Heart left ventricle (tissue), 13 donors: ENCODE measurements at regions not wholly inside any gene's neighbourhood (a gene's known extent, or its start where the extent isn't known, plus 50 kb on each side); places are given as distances from the start of the nearest gene placed in this dataset.

Experiments used
- CTCF ChIP-seq, 12 donors: fragments of 200-600 bp; sonication (generic) in 4 of 12; IDR thresholded peaks; one replicate each; pipeline versions ENCODE4 v1.5.0 to v1.8.0; 2018 to 2022; ENCODE audit warnings: antibody characterized with exemption in 12 of 12, mild to moderate bottlenecking in 5 of 12
- POLR2A ChIP-seq, 2 donors: fragments of 450-650 bp; IDR thresholded peaks; one replicate each; pipeline ENCODE4 v1.6.1; 2017; ENCODE audit warnings: antibody characterized with exemption in 2 of 2, mild to moderate bottlenecking in 2 of 2, moderate library complexity in 2 of 2
- donor health status: ischemic (EF 13 %, LVEDD 7.1; RV severe dilation, severe dysfunction).
- donor health status: DM: no; HTN: yes; CAD: no.
- donor health status: DM: no; HTN: no; CAD: no.
- donor health status: ischemic (EF 25% LVEDD 6.9; RV normal size, moderate dysfunction).
- donor health status: ischemic (EF 25% LVEDD 5.7; RV mildly dilated, moderate dysfunction).
- donor health status: ischemic (EF 35%, LVEDD 5.7; RV mildly dilated, moderate dysfunction).
- donor health status: nonischemic (EF 11% LVEDD 7.7; RV severe dilation, severe dysfunction).
- donor health status: DM: yes; HTN: yes; CAD: no.
- donor health status: PGD.
- donor health status: ischemic (EF 29% LVEDD 5.4; RV normal size, mild dysfunction).
- donor health status: nonischemic (EF 23%, LVEDD 6.1; RV moderate dilation, normal function).

- TF ChIP-seq CTCF (IDR thresholded peaks at IDR 0.05), result no peak
- no peak for TF ChIP-seq POLR2A (IDR thresholded peaks at IDR 0.05)
Measured at GRCh38 chr11:42363701-42364100, 904.2 kb upstream of the LRRC4C start.
